HG03060 (cell line): ENCODE measurements at regions not wholly inside any gene's neighbourhood (a gene's known extent, or its start where the extent isn't known, plus 50 kb on each side); places are given as distances from the start of the nearest gene placed in this dataset.

Experiments used
- ATAC-seq: cut with Tn5 transposase; IDR thresholded peaks from one replicate; pipeline ENCODE4 v1.9.1; 2021; ENCODE audit warnings: low read depth, moderate number of reproducible peaks; ENCODE audit not compliant: unreplicated experiment

DNA sequence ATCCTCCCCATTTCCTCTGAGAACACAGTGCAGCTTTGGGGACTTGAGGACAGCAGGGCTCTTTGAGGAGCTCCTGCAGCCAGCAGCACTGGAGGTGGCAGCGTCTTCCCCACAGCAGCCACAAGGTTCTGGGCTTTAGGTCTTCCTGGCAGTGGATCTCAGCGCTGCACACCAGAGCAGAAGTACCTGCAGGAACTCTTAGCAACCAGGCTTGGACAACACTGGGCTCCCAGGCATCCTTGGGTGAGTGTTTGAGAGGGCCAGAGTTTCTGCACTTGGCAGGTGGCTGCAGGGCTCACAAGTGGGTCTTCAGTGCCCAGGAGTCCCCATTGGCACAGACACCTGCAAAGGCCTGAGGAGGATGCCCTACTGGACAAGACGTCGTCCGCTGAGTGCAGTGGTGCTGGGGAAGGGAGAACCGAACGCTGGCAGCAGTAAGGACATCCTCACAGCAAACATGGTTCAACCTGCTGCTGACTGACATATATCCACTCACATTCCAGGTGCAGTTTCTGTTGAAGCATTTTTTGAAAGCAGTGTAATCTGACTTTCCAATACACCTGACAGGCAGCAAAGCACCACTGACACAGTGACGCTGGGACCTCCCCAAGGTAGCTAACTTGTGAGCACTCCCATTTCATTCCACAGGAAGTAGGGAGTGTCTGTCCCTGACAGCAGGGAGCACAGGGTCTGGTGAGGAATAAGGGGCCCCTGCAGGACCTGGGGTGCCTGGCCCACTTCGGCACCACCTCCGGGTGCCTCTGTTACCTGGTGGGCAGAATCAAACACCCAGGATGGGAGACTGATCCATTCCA, 149.9 kb upstream of the COPS8 start:
- no peak for ATAC-seq

DNA sequence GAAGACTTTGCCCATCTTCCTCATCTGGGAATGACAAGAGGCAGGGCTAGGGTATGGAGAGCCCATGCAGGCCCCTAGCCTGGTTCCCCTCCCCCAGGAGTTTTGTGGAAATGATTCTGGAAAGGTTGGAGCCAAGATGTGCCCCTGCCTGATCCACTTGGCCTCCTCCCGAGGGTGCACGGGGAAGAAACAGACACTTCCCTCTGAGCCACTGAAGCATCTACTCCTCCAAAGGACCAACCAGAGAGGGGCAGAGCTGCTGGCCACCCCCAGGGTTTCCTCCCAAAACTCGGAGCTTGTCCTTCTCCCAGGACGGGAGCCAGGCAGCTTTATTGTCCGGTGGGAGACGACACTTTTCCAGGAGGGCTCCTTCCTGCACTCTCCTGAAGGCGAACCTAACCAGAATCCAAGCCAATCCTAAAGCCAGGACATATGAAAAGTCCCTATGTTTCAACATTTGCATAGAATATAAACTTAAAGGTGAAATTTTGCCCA, 149.2 kb upstream of the COPS8 start:
- no peak for ATAC-seq

DNA sequence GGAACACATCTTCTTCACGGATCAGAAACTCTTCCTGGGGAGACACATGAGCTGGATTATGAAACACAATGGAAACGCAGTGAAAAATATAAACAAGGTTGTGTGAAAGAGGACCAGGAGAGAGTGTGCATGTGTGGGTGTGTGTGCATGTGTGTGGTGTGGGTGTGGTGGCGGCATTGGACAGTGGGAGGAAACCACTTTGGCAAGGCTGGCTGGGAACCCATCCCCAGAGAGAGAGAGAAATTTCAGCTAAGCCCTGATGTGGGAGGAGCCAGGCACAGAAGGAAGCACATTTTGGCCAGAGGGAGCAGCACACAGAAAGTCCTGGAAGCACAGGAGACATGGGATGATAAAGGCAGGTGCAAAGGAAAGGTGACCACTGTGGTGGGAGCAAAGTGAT, 147.6 kb upstream of the COPS8 start:
- ATAC-seq: no peak

DNA sequence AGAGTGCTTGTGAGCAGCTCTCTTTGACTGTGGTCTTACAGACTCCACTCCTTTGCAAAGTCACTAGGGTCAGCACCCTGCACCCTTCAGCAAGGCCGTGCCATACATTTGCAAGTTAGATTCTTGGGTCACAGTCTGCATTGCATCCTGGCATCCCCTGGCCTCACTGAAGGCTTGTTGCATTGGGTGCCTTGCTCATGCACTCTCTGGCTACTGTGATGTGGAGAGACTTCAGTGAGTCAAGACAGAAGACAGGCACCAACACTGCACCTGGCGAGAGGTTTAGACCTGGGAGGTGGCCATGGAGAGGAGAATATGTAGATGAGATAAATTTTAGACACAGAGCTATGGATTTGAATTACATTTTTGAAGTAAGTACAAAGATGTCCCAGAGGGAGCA, 146.4 kb upstream of the COPS8 start:
- no peak for ATAC-seq

DNA sequence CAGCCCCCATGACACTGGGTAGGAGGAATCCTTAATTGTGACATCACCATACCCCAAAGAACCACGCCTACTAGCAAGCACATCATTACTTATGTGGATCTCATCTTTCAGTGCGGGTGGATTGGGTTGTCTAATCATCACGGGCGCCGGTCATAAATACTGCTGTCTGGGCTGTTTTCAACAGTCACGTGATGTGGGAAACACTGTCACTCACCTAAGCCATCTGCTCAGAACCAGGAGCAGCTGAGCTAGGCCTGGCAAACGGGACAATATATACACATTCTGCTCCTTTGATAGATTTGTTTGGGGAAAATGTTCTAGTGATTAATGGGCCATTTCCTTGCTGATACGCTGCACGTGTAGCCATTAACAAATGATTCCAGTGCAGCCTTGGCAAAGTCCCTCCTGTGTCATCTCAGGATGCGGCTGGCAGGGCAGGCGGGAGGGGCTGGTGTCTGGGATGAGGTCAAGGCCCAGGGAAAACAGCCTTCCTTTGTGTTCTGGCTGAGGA, 145.9 kb upstream of the COPS8 start:
- ATAC-seq: no peak

DNA sequence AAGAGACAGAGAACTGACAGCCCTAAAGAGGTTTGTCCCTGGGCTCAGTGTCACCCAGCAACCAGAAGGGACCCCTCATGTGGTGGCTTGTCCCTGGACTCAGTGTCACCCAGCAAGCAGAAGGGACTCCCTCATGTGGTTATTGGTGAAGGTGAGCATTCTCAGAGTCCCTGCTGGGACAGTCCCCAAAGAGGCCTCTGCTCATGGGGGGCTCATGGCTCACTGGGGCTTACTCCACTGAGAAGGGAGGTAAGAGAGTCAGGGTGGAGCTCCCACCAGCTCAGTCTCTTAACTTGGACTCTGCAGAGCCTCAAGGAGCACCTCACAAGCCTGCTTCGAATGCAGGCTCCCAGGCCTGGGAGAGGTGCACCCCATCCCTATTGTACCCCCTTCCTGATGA, 145.2 kb upstream of the COPS8 start:
- ATAC-seq: no peak

DNA sequence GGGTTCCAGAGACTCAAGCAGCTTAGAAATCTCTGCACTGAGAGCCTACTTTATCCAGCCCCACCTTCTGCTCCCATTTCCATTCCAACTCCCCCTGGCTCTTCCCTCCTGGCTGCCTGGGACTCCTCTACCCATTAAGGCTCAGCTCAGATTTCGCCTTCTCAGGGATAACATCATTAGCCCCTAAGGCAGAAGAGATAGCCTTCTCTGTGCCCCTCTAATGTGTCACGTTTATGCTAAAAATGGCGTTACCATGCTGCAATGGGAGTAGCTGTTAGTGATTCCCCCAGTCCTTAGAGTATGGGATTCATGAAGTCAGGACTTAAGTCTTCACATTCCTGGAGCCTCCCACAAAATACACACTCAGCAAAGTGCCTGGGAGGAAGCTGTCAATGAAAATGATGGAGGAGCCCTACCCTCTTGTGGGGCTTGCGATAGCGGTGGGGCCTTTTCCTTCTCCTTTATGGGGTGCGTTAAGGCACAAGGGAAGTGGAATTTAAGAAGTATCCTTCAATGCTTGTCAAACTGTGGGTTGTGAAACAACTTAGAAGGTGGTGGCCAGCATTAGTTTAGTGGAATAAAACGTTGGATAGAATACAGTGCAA, 144.7 kb upstream of the COPS8 start:
- no peak for ATAC-seq

DNA sequence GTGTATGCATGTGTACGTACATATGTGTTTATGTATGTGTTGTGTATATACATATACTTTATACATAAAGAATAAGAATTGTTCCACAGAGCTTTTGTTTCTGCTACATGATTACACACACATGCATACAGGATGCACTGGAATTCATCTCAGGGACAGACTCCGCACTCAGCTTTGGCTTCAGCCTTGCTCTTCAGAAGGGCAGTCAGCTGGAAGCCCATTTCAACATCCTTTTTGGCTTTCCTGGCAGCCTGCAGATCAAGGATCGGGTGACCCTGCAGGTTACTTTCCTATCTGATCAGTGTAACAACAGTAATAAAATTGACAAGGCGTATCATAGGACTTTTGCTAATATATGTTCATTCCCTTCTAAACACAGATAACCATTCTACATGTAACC, 144.1 kb upstream of the COPS8 start:
- no peak for ATAC-seq

DNA sequence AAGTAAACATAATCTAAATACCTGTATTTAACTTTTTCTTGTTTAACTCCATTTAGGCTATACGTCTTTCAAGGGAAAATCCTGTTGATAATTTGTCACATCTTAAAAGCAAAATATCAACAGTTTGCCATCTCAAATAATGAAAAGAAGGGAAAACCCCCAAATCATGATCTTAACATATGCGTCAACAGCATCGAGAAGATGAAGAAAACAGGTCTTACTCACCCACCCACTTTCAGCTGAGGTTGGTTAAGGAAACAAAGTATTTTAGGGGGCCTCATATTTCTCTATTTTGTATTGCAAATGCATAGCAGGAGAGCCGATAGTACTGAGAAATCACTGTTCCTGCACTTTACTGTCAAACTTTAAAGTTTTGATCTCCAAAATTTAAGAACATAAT, 143.1 kb upstream of the COPS8 start:
- no peak for ATAC-seq

DNA sequence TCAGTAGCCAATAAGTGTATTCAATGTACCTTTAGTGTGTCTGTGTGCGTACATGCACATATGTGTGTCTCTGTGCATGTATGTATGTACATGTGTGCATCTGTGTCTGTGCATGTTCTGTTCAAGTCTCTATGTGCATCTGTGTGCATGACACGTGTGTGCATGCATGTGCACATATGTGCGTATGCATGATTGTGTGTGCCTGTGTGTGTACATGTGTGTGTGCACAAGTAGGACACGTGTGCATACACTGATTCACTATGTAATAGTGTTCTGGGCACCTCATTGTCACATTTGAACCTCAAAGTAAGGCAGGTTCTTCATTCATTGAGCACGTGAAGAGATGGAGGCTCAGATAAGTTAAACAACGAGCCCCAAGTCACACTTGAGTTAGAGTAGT, 142.6 kb upstream of the COPS8 start:
- no peak for ATAC-seq

DNA sequence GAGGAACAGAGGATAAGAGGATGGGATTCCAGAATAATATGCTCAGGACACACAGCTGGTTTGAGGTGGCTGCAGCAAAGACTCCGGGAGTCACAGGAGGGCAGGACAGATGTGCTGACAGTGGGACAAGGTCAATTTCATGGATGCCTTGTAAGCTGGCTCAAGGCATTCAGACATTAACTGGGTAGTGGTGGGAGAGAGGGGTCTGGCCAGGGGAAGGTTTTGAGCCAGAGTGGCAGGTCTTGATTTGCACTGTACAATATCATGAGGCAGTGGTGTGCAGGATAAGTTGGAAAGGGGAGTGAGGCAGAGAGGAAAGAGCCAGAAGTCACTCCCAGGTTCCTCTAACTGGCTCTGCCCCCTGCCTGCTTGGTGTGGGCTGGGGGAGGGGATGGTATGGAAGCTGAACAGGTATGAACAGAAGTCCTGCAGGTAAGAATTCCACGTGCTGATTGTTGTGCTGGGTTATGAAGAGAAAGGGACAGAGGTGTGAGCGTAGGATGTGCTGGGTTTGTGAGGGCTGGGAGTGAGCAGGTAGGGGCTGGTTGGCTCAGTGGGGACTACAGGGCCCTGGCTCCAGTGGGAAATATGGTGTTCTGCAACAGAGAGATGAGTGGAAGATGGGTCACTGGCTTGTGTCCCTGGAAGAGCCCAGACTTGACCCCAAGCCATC, 141.7 kb upstream of the COPS8 start:
- no peak for ATAC-seq

DNA sequence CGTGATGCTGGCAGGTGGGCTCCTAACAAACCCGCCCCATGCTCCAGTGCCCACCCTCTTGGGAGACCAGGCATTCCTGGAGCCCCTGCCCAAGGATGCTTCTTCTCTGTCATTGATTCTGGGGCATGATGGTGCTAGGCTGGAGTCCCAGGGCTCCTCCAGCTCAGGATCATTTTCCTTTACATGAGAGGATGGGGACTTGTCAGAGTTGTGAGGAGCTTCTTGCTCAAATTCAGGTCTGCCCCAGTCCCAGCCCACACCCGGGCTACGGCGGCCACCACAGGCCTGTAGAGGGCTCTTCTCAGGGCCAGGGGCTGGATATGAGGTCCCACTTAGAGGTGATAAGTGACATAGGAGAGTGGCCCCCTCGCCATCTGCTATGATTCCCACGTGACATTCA, 141.1 kb upstream of the COPS8 start:
- ATAC-seq: no peak

DNA sequence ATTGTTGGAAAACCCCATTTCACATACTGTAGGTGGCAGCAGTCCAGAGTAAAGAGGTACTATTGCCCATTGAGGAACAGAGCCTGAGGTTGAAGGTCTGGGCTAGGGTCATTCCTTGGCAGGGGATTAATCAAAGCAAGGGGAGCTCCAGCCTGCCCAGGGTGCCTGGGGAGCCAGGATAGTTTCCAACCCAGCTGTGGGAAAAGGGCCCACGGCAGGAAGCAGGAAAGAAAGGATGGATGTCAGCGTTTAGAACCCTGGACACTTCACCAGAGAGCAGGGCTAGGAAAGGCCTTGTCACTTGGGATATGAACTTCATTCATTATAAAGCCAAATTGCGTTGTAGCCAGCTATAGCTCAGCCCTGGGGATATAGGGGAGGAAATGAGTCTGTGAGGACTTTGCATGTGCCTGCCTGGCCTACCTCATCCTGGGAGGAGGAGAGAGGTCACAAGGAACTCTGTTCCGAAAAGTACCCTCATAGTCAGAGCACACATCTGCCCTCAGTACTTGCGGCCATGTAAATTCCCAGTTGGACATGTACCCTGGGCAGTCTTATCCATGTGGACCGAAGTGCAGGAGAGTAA, 140.2 kb upstream of the COPS8 start:
- no peak for ATAC-seq

DNA sequence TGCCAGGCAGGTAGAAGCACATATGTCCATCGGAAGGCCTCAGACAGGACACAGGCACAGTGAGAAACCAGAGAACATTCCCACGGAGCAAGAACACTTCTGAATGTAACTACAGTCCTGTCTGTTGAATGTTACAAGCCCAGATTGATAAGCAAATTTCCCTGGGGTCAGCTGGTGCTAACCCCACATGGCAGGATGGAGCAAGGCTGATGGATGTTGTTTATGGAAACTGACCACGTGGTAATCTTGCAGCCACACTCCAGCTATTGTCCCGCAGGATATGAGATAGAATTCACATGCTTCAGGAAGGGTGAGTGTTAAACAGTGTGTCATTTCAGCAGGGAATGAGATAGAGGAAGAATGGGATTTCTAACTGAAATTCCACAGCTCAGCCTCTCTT, 138.8 kb upstream of the COPS8 start:
- no peak for ATAC-seq

DNA sequence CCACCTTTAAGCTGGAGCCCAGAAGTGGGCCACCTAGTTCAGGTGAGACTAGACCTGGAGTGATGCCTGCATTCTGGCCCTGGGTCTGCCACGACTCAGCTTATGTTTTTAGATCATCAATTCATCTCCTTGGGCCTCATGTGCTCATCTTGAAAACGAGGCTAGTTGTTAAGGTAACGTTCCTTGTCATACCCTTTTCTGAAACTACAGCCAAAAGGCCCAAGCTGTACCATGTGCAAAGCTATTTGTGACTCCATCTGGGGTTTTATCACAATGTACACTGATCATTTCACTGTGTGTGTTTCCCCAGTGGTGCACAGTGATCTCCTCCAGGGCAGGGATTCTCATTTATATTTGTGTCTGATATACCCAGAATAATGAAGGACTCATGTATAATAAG, 138.4 kb upstream of the COPS8 start:
- ATAC-seq: no peak

DNA sequence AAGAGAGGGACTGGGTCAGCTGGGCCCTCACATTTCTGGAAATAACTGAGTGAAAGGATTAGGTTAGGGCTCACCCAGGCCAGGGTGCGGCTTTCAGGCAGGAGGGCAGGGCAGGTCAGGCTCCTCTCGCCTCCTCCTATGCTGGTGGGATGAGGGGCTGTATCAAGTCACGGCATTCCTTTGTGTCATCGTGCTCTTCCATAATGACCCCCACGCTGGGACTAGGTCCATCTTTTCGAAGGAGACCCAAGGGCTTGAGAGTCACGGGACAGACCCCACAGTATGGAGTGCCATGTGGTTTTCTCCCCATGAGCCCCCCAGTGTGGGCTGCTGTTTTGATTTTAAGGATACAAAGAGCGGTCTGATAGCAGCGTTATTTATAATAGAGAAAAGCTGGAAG, 137.8 kb upstream of the COPS8 start:
- ATAC-seq: no peak

DNA sequence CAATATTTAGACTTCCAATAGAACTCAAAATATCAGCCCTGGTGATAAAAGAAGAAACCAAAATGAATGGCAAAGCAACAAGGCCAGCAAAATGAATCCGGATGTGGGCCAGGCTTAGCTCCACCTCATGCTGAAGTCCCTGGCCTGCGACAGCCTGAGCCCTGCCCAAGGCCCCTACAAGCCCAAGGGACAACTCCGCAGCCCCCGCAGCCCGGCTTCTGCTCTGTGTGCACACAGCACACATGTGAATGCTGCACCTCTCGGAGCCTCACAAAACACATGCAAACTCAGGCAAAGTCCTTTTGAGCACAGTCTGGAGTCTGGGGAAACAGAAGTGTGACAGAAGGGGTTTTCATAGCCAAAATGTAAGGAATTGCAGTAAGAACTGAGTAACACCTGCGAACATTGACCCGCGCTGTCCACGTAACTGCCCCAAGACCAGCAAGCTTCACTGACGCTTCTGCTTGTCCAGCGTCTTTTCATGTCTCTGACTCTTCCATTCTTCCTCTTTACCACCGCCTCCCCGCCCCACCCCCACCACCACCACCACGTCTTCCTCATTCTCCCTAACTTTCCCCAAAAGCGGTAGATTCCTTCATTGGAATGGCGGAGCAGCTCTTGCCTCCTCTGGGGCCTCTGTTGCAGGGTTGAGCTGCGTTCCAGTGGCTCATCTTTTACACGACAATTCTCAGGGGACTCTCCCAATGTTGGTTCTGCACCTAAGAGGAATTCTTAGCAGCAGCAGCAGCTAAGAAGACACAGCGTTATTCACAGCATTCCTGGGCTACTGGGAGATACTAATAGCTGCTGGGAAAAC, 136.4 kb upstream of the COPS8 start:
- ATAC-seq: no peak

DNA sequence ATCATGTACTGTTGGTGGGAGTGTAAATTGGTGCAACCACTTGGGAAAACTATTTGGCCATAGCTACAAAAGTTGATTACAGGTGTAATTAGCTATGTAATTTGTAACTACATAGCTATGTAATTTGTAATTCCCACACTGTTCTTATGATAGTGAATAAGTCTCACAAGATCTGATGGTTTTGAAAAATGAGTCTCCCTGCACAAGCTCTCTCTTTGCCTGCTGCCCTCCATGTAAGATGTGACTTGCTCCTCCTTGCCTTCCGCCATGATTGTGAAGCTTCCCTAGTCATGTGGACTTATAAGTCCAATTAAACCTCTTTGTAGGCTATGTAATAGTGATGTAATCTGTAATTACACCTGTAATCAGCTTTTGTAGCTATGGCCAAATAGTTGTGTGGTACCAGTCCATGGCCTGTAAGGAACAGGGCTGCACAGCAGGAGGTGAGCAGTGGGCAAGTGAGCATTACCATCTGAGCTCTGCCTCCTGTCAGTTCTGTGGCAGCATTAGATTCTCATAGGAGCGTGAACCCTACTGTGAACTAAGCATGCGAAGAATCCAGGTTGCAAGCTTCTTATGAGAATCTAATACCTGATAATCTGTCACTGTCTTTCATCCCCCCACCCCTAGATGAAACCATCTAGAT, 133.7 kb upstream of the COPS8 start:
- no peak for ATAC-seq

DNA sequence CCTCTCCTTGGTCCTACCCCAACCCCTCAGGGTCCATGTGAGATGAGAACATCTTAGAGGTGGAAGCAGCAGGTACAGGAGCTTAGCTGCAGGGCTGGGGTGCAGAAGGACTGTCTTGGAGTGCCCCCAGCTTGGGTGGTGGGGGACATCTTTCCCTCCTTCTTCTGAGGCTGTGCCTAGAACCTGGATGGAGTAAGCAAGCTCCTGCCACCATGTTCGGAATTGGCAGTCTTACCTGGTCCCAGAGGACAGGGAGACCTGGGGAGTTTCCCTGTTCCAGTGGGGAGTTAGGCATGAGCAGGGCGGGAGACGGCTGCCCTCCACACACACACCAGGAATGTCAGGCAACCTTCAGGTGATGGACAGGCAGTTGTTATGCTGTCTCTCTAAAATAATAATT, 131.0 kb upstream of the COPS8 start:
- no peak for ATAC-seq

DNA sequence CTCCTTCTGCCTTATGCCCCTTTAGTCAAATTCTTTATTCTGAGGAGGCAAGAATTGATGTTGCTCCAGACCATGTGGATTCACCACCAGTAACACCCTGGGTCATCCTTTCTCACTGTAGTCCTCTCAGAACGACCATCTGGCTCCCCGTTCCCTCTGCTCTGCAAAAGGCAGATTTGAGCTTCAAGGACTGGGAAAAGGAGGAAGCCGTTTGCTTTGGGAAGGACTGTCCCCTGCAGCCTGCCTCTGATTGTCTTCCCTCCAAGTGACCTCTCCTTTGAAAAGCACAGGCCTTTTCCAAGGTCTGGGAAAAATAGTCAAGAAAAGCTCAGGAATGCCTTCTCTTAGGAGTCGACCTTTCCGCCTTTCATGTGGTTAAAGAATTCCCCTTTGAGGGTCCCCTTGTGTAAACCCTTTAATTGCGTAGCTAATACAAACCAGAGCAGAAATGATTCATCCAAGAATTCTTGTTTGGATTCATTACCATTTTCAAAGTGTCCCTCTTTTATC, 130.1 kb upstream of the COPS8 start:
- ATAC-seq: no peak
